ENCODE measurements at regions not wholly inside any gene's neighbourhood (a gene's known extent, or its start where the extent isn't known, plus 50 kb on each side); places are given as distances from the start of the nearest gene placed in this dataset.

DNA sequence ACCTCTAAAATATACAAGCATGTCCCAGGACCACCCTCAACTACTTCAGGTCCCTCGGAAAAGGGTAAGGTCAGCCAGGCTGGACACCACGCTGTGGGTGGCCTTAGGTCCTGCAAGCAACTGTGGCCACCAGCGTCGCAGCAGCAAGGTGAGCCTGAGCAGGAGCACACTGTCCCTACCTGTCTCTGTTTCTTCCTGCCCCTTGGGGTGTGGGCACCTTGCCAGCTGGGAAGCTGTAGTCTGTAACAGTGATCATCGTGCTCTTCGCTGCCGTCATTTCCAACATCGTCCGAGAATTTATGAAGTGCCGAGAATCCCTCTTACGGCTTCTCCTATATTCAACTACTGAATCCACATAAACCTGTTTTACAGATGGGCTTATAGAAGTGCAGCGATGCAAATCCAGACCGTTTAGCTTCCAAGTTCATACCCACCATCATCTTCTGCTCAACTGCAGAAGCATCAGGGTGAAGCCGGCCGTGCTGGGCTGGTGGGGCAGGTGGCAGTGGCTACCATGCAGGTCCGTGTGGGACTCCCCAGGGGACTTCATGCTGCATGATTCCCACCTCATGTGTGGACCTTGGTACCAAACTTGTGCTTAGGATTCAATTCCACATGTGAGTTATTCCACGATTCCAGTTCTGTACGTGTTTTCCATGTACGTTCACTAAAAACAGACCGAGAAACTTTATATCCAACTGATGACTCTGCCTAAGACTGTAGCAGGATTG is 361.3 kb upstream of the SFSWAP start:
- TF ChIP-seq SP1 (IDR thresholded peaks at IDR 0.05) (no peak), BHLHE40 (IDR thresholded peaks at IDR 0.05; ENCODE audit: borderline replicate concordance) (no peak), NFRKB (IDR thresholded peaks at IDR 0.05) (no peak), FOXK2 (IDR thresholded peaks at IDR 0.05) (no peak), ARNT (IDR thresholded peaks at IDR 0.05) (no peak), TARDBP (IDR thresholded peaks at IDR 0.05) (no peak), SUZ12 (IDR thresholded peaks at IDR 0.05) (no peak)
- TF ChIP-seq, protein P1, sequence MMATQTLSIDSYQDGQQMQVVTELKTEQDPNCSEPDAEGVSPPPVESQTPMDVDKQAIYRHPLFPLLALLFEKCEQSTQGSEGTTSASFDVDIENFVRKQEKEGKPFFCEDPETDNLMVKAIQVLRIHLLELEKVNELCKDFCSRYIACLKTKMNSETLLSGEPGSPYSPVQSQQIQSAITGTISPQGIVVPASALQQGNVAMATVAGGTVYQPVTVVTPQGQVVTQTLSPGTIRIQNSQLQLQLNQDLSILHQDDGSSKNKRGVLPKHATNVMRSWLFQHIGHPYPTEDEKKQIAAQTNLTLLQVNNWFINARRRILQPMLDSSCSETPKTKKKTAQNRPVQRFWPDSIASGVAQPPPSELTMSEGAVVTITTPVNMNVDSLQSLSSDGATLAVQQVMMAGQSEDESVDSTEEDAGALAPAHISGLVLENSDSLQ (IDR thresholded peaks at IDR 0.05), result no peak
